GM21367 (cell line): ENCODE measurements at regions not wholly inside any gene's neighbourhood (a gene's known extent, or its start where the extent isn't known, plus 50 kb on each side); places are given as distances from the start of the nearest gene placed in this dataset.

Source experiments
- ATAC-seq: cut with Tn5 transposase; IDR thresholded peaks from one replicate; pipeline ENCODE4 v1.9.1; 2021; ENCODE audit not compliant: unreplicated experiment

- no peak for ATAC-seq
Observed at GRCh38 chr20:11032611-11033010, 358.8 kb upstream of the JAG1 start.

DNA sequence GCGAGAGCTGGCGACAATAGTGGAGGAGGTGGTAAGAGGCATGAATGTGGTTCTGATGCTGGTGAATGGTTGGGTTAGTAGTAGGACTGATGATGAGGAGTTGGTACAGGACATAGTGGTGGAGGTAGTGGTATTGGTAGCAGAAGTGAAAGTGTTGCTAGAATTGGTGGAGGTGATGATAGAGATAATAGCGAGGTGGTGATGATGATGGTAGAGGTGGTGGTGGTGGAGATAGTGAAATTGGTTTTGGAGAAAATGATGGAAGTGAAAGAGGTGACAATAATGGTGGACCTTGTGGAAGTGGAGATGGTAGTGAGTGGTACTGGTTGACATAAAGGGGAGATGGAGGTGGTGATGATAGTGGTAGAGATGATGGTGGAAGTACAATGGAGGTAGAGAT is 360.2 kb upstream of the JAG1 start:
- ATAC-seq, result no peak

DNA sequence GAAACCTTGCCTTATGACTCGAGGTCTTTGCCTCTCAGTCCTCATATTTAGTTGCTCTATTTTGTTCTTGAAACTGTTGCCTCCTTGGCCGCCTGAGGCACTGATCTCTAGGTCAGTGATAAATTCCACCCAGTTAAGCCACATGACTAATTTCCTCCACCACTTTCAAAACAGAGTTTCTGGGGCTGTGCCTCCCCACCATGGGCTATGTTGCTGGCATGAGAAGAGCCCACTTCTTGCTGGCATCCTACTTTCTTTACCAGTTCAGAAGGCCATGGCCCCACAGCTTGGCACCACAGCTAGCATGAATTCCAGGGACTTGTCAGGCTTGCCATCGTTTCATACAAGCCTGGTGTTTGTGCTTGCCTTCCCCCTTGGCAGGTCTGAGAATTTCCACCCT is 361.4 kb upstream of the JAG1 start:
- ATAC-seq, result no peak

GRCh38 chr20:11041396-11041795 is 367.6 kb upstream of the JAG1 start:
- no peak for ATAC-seq

GRCh38 chr20:11043001-11043400 is 369.2 kb upstream of the JAG1 start:
- no peak for ATAC-seq

GRCh38 chr20:11044561-11044960 is 370.8 kb upstream of the JAG1 start:
- ATAC-seq, result no peak

- no peak for ATAC-seq
Observed at GRCh38 chr20:11045412-11046175, 371.8 kb upstream of the JAG1 start.

DNA sequence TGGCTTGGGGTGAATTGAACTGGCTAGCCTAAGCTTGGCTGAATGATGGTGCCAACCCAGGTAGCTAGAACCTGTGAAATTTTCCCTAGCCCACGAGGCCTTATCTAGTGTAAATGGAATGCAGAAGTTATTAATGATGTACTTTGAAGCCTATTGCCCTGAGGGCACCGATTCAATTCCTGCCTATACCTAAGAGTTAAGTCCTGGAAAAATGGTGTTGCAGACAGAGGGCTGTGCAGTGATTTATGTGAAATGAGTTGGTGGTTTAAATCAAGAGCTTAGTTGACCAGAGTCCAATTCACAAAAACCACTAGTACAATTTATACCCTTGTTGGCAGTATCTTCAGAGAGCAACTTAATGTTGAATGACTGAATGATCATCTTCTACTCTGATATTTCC is 373.8 kb upstream of the JAG1 start:
- ATAC-seq, result no peak

- ATAC-seq, result no peak
Observed at GRCh38 chr20:11048739-11049138, 374.9 kb upstream of the JAG1 start.

- no peak for ATAC-seq
Observed at GRCh38 chr20:11050350-11050749, 376.6 kb upstream of the JAG1 start.

GRCh38 chr20:11051136-11051535 is 377.3 kb upstream of the JAG1 start:
- no peak for ATAC-seq

GRCh38 chr20:11053310-11053709 is 379.5 kb upstream of the JAG1 start:
- no peak for ATAC-seq

DNA sequence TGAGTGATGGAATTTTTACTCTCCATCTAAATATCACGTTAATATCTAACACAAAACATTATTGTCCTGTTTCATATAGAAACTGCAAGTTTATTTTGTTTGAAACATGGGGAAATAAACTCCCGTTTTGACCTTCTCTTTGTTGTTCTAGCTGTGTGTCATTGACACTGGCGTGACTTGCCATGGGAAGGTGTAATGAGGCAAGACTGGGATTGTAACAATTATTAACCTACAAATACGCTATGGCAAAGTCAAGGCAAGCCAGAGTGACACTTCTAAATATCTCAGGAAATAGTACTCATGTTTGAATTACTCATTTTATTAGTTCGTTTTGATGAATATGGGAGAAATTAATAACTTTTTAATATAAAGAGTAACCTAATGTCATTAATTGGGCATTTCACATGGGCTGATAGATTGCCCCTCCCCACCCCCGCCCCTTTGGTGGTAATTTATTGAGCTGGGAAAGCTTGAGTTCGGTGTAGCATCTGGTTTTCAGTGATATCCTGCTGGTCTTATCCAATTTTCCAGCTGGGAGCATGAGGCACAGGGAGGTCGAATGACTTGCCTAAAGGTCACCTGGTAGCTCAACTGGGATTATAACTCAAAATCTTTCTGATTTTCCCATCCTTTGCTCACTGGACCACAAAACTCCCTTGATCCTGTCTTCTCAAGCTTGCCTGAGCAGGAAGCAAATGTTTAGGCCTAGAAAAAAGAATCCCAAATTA is 380.6 kb upstream of the JAG1 start:
- no peak for ATAC-seq

DNA sequence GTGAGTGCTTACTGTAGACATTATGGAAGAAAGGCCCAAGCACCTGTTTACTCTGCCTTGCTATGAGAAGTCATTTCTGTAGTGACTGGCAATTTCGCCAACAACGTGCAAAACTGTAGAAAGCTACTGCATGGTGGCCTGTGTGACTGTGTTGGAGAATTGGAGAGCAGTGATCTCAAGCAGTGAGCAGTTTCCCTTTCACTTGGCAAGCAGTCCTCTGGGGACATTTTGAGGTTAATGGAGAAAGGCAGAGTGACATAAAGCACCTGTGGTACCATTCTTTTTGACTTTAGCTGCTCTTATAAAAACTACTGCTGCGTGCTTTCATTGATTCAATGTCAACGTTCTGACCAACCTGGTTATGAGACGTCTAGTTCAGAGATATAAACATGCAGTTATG is 382.6 kb upstream of the JAG1 start:
- no peak for ATAC-seq

GRCh38 chr20:11057624-11058023 is 383.8 kb upstream of the JAG1 start:
- no peak for ATAC-seq

- no peak for ATAC-seq
Observed at GRCh38 chr20:11059659-11060058, 385.9 kb upstream of the JAG1 start.

- no peak for ATAC-seq
Observed at GRCh38 chr20:11060423-11061185, 386.8 kb upstream of the JAG1 start.

- no peak for ATAC-seq
Observed at GRCh38 chr20:11063444-11063843, 389.6 kb upstream of the JAG1 start.

GRCh38 chr20:11064946-11065345 is 391.1 kb upstream of the JAG1 start:
- ATAC-seq, result no peak

- no peak for ATAC-seq
Observed at GRCh38 chr20:11067359-11067758, 393.6 kb upstream of the JAG1 start.

DNA sequence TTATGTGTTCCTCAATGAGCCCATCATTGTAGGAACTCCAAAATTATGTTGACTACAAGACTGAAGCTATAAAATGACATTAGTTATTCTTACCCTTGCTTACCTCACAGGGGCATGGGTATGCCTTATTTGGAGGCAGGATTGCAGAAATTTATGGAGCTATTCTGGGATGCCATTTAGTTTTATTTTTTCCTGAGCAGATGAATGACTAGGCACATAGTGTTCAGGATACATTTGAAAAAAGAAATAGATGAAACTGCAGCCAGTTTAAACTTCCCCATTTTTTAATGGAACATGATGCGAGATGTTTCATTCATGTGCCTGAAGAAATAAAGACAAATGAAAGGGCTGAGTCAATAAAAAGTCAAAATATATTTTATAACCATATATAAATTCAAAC is 399.2 kb upstream of the JAG1 start:
- no peak for ATAC-seq
